H1 (cell line): ENCODE measurements at regions not wholly inside any gene's neighbourhood (a gene's known extent, or its start where the extent isn't known, plus 50 kb on each side); places are given as distances from the start of the nearest gene placed in this dataset.

Experiments
- CTCF ChIA-PET: fragments of 300-600 bp; sonication (Branson Sonifier 250); formaldehyde crosslinking; loops from one replicate; lab custom pipeline; 2021; ENCODE audit not compliant: partially characterized antibody; lab: Charles Lee
- POLR2A ChIA-PET: fragments of 300-600 bp; sonication (Branson Sonifier 250); formaldehyde crosslinking; loops from one replicate; lab custom pipeline; 2021; ENCODE audit warnings: inconsistent platforms; ENCODE audit not compliant: partially characterized antibody; lab: Charles Lee
- DNase-seq, 2 experiments: peaks; one replicate each; pipeline versions ENCODE4 v3.0.0 to v3.0.0-alpha.2; 2010 to 2022; ENCODE audit warnings: low spot score in 2 of 2, low read depth in 1 of 2, mixed read lengths in 1 of 2
- FAIRE-seq: peaks from 2 replicates; lab custom pipeline; 2011; peaks lifted over from hg19 to GRCh38; lab: Jason Lieb, UNC
- H2AFZ ChIP-seq: 2 replicates; pipeline ENCODE4 v1.8.1; 2012; ENCODE audit warnings: low read length, inconsistent platforms
- H2AK5ac ChIP-seq: 2 replicates; pipeline ENCODE4 v1.6.1; 2013; ENCODE audit warnings: low read depth, low read length
- H2BK120ac ChIP-seq: replicated peaks from 2 replicates; pipeline ENCODE3; 2013; ENCODE audit warnings: low read depth, low read length, inconsistent platforms
- H2BK12ac ChIP-seq: 2 replicates; pipeline ENCODE4 v1.6.1; 2013; ENCODE audit warnings: low read depth, low read length
- H2BK15ac ChIP-seq: 2 replicates; pipeline ENCODE4 v1.6.1; 2013; ENCODE audit warnings: low read length
- H2BK20ac ChIP-seq: 2 replicates; pipeline ENCODE4 v1.6.1; 2013; ENCODE audit warnings: low read length
- H2BK5ac ChIP-seq: 2 replicates; pipeline ENCODE4 v1.6.1; 2013; ENCODE audit warnings: low read depth, low read length
- H3K14ac ChIP-seq: 2 replicates; pipeline ENCODE4 v1.6.1; 2013; ENCODE audit warnings: inconsistent platforms; ENCODE audit not compliant: insufficient read length
- H3K18ac ChIP-seq: 2 replicates; pipeline ENCODE4 v1.6.1; 2013; ENCODE audit warnings: low read length; ENCODE audit errors: extremely low read depth
- H3K23ac ChIP-seq: 2 replicates; pipeline ENCODE4 v1.6.1; 2013; ENCODE audit warnings: inconsistent platforms; ENCODE audit not compliant: insufficient read length
- H3K23me2 ChIP-seq: 2 replicates; pipeline ENCODE4 v1.6.1; 2013; ENCODE audit warnings: low read depth, low read length
- H3K27ac ChIP-seq: 2 replicates; pipeline ENCODE4 v1.6.1; 2011; ENCODE audit warnings: low read depth, low read length, inconsistent platforms
- H3K27me3 ChIP-seq, 4 experiments: replicated peaks in 1 of 4; 1 replicate in 1 of 4; 2 replicates in 3 of 4; pipeline versions ENCODE4 v1.6.1 to v1.8.1; 2011 to 2013; ENCODE audit warnings: low read length in 3 of 4, mild to moderate bottlenecking in 3 of 4, inconsistent platforms in 2 of 4, mixed read lengths in 2 of 4, moderate library complexity in 1 of 4; ENCODE audit not compliant: control insufficient read depth in 3 of 4, insufficient read depth in 3 of 4; ENCODE audit errors: extremely low read depth in 1 of 4
- H3K36me3 ChIP-seq, 4 experiments: 2 replicates each; pipeline versions ENCODE4 v1.6.1 to v1.8.1; 2011 to 2013; ENCODE audit warnings: mild to moderate bottlenecking in 4 of 4, low read length in 3 of 4, moderate library complexity in 2 of 4, control low read depth in 1 of 4, inconsistent platforms in 1 of 4; ENCODE audit not compliant: insufficient read depth in 4 of 4, control insufficient read depth in 2 of 4
- H3K4ac ChIP-seq: replicated peaks from 2 replicates; pipeline ENCODE3; 2013; ENCODE audit warnings: low read length, low read depth, mixed read lengths, inconsistent platforms; ENCODE audit not compliant: insufficient read length
- H3K4me1 ChIP-seq, 4 experiments: replicated peaks in 1 of 4; 1 replicate in 1 of 4; 2 replicates in 3 of 4; pipeline versions ENCODE4 v1.6.1 to v1.8.1; 2011 to 2013; ENCODE audit warnings: low read length in 3 of 4, inconsistent platforms in 2 of 4, mixed read lengths in 1 of 4; ENCODE audit not compliant: insufficient read depth in 4 of 4, control insufficient read depth in 3 of 4
- H3K4me2 ChIP-seq, 2 experiments: 2 replicates each; pipeline versions ENCODE4 v1.6.1 to v1.8.1; 2011 to 2013; ENCODE audit warnings: low read depth in 2 of 2, low read length in 2 of 2, control low read depth in 1 of 2, inconsistent platforms in 1 of 2, mild to moderate bottlenecking in 1 of 2; ENCODE audit not compliant: insufficient read depth in 1 of 2
- H3K4me3 ChIP-seq, 4 experiments: fragments of 200-600, 300-600 bp in 1 of 4; sonication (generic), shearing (Covaris generic), sonication (Bioruptor Twin) in 1 of 4; 2 replicates each; pipeline versions ENCODE4 v1.5.1 to v1.8.1; 2011 to 2016; ENCODE audit warnings: low read length in 4 of 4, low read depth in 3 of 4, control low read depth in 2 of 4, inconsistent platforms in 2 of 4, mild to moderate bottlenecking in 2 of 4, mixed read lengths in 1 of 4, moderate library complexity in 1 of 4; ENCODE audit not compliant: insufficient read depth in 2 of 4; ENCODE audit errors: extremely low read depth in 1 of 4
- H3K56ac ChIP-seq: replicated peaks from 2 replicates; pipeline ENCODE3; 2013; ENCODE audit warnings: low read depth, mild to moderate bottlenecking, mixed read lengths, low read length, inconsistent platforms; ENCODE audit not compliant: insufficient read length
- H3K79me1 ChIP-seq: 2 replicates; pipeline ENCODE4 v1.6.1; 2013; ENCODE audit warnings: low read depth, low read length, control low read depth
- H3K79me2 ChIP-seq, 2 experiments: 2 replicates each; pipeline versions ENCODE4 v1.6.1 to v1.8.1; 2012 to 2013; ENCODE audit warnings: low read length in 2 of 2, mild to moderate bottlenecking in 2 of 2, inconsistent platforms in 1 of 2; ENCODE audit not compliant: insufficient read depth in 2 of 2, control insufficient read depth in 1 of 2
- H3K9ac ChIP-seq, 4 experiments: replicated peaks in 1 of 4; 1 replicate in 1 of 4; 2 replicates in 3 of 4; pipeline versions ENCODE4 v1.6.1 to v1.8.1; 2011 to 2013; ENCODE audit warnings: low read depth in 3 of 4, low read length in 3 of 4, control low read depth in 2 of 4, mild to moderate bottlenecking in 2 of 4, moderate library complexity in 2 of 4, inconsistent platforms in 1 of 4; ENCODE audit errors: extremely low read depth in 1 of 4
- H3K9me3 ChIP-seq, 2 experiments: 2 replicates each; pipeline versions ENCODE4 v1.6.1 to v1.8.1; 2012 to 2013; ENCODE audit warnings: mild to moderate bottlenecking in 2 of 2, moderate library complexity in 2 of 2, control low read depth in 1 of 2, inconsistent platforms in 1 of 2, low read depth in 1 of 2, low read length in 1 of 2, mixed read lengths in 1 of 2; ENCODE audit not compliant: insufficient read depth in 2 of 2
- H4K20me1 ChIP-seq, 2 experiments: replicated peaks in 1 of 2; 2 replicates each; pipeline versions ENCODE3 to v1.8.1; 2011 to 2013; ENCODE audit warnings: inconsistent platforms in 2 of 2, low read length in 2 of 2, mild to moderate bottlenecking in 1 of 2; ENCODE audit not compliant: insufficient read depth in 2 of 2, control insufficient read depth in 1 of 2
- H4K5ac ChIP-seq: 2 replicates; pipeline ENCODE4 v1.6.1; 2013; ENCODE audit warnings: low read length, low read depth, mixed read lengths, inconsistent platforms; ENCODE audit not compliant: insufficient read length
- H4K8ac ChIP-seq: 2 replicates; pipeline ENCODE4 v1.8.0; 2013; ENCODE audit warnings: mild to moderate bottlenecking, moderate library complexity, low read length, inconsistent platforms; ENCODE audit not compliant: insufficient read depth; ENCODE audit errors: extremely low read depth
- H4K91ac ChIP-seq: replicated peaks from 2 replicates; pipeline ENCODE3; 2013; ENCODE audit warnings: low read length, mixed read lengths, inconsistent platforms; ENCODE audit not compliant: insufficient read length
- CBX5 ChIP-seq: fragments of 300-800, 300-1000 bp; sonication (generic); IDR thresholded peaks from 2 replicates; pipeline ENCODE4 v1.7.1; 2016; ENCODE audit warnings: antibody characterized with exemption, low read length, low read depth
- CTBP2 ChIP-seq: IDR thresholded peaks from 2 replicates; pipeline ENCODE4 v1.7.0; 2011; ENCODE audit warnings: borderline replicate concordance, mild to moderate bottlenecking, moderate library complexity, mixed read lengths, low read length; ENCODE audit not compliant: insufficient read depth, insufficient read length
- E2F6 ChIP-seq: IDR thresholded peaks from 2 replicates; pipeline ENCODE4 v1.6.1; 2012; ENCODE audit warnings: inconsistent platforms
- GABPA ChIP-seq: IDR thresholded peaks from 2 replicates; pipeline ENCODE4 v1.6.1; 2011; ENCODE audit warnings: mild to moderate bottlenecking, low read length, moderate library complexity, borderline replicate concordance; ENCODE audit not compliant: insufficient read depth
- NANOG ChIP-seq: IDR thresholded peaks from 2 replicates; pipeline ENCODE4 v1.6.1; 2011; ENCODE audit warnings: low read length, low read depth, mild to moderate bottlenecking, inconsistent platforms; ENCODE audit not compliant: insufficient read depth, poor library complexity, severe bottlenecking
- NRF1 ChIP-seq: IDR thresholded peaks from 2 replicates; pipeline ENCODE4 v1.6.1; 2011; ENCODE audit warnings: mild to moderate bottlenecking, low read depth, low read length, improper control_type of control experiment
- POLR2A ChIP-seq, 2 experiments: IDR thresholded peaks; 1 replicate in 1 of 2; 2 replicates in 1 of 2; pipeline ENCODE4 v1.6.1; 2011; ENCODE audit warnings: low read depth in 2 of 2, low read length in 2 of 2, mild to moderate bottlenecking in 2 of 2; ENCODE audit errors: control extremely low read depth in 1 of 2
- SP1 ChIP-seq: IDR thresholded peaks from 2 replicates; pipeline ENCODE4 v1.6.1; 2011; ENCODE audit warnings: low read depth, low read length
- SRF ChIP-seq: IDR thresholded peaks from 2 replicates; pipeline ENCODE4 v1.6.1; 2011; ENCODE audit warnings: mild to moderate bottlenecking, low read depth, low read length, moderate library complexity
- SUZ12 ChIP-seq: fragments of 200-600 bp; sonication (generic); IDR thresholded peaks from 2 replicates; pipeline ENCODE4 v1.6.1; 2012; ENCODE audit warnings: mild to moderate bottlenecking, inconsistent platforms, low read length, moderate library complexity, mixed read lengths
- TBP ChIP-seq: IDR thresholded peaks from 2 replicates; pipeline ENCODE4 v1.6.1; 2011; ENCODE audit warnings: low read depth, low read length, improper control_type of control experiment
- whole genome bisulfite sequencing, 2 experiments: shearing (Covaris generic) in 1 of 2; methylation state at CpG; one replicate each; pipeline versions ENCODE4 v1.1.6 to v1.1.7; 2013 to 2015; ENCODE audit warnings: low lambda C conversion rate in 2 of 2, mixed read lengths in 2 of 2, inconsistent platforms in 1 of 2, low coverage in 1 of 2, missing lambda C conversion rate in 1 of 2; ENCODE audit not compliant: insufficient replicate concordance in 2 of 2, insufficient coverage in 1 of 2, insufficient read length in 1 of 2; ENCODE audit errors: extremely low coverage in 1 of 2, missing lambda C conversion rate in 1 of 2; 5-methylcytosine and 5-hydroxymethylcytosine counted together
- TF ChIP-seq, protein P1 (sequence below): IDR thresholded peaks from 2 replicates; pipeline ENCODE4 v1.6.1; 2011; ENCODE audit warnings: low read length, improper control_type of control experiment

DNA sequence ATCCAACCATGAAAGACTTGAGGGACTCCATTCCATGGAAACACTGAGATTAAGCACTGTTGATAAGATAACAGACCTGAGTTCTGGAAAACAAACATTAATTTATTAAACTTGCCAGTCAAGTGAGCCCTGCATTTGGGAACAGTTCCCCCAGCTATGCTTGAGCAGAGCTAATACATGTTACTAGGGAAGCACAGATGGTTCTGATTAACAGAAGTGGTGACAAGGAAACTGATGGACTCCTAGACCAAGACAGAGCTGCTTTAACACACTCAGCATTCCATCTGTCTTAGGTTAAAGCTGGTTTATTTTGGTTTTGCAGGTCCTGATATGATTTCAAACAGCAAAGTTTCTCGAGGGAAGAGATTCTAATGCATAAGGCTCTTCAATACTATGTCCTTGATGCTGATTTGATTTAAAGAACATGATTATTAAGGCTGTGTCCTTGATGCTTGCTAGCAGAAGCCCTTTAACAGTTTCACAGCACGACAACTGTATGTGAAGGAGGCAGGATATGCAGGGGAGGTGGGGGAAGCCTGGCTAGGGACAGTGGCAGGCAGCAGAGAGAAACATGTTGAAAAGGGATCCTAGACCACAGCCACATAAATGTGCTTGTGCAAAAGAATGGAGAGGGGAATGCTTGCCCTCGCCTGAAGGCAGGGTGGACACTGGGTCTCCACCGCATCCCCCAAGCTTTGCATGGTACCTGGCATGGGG lies 66.2 kb downstream of the ACTBL2 start:
- H3K4me1 ChIP-seq: no peaks in the 10 kb centered on the region
- H2AFZ ChIP-seq: peak overlapping the region; percentile 65; the same call in 1 of the 2 replicates
- no peak overlapping the region for H3K9ac ChIP-seq
- H4K20me1 ChIP-seq: no peaks in the 10 kb centered on the region
- no peak overlapping the region for H2BK5ac ChIP-seq
- no peak overlapping the region for H2BK15ac ChIP-seq
- no peak overlapping the region for H2AK5ac ChIP-seq
- H3K56ac ChIP-seq: no peak overlapping the region
- H4K5ac ChIP-seq: no peak overlapping the region
- no peak overlapping the region for H4K8ac ChIP-seq
- H3K23ac ChIP-seq: no peak overlapping the region
- no peaks in the 10 kb centered on the region for H3K23me2 ChIP-seq
- H2BK20ac ChIP-seq: no peak overlapping the region
- no peak overlapping the region for H4K91ac ChIP-seq
- H3K27me3 ChIP-seq: no peaks in the 10 kb centered on the region
- no peak for FAIRE-seq
- 87% methylated on average over 4 of the region's 4 CpGs; no CpG with 5 or more reads in 1 of the 2 experiments for WGBS, 2 experiments
- no peaks in the 10 kb centered on the region for H3K79me2 ChIP-seq
- no peaks in the 10 kb centered on the region for H3K36me3 ChIP-seq
- no peak overlapping the region for H3K27ac ChIP-seq
- no peak for DNase-seq
- no peak overlapping the region for H2BK120ac ChIP-seq
- CTCF ChIA-PET: no interaction called here
- H3K14ac ChIP-seq: no peak overlapping the region
- no peak overlapping the region for H3K4me3 ChIP-seq
- H2BK12ac ChIP-seq: no peak overlapping the region
- H3K18ac ChIP-seq: no peak overlapping the region
- H3K4ac ChIP-seq: no peak overlapping the region
- no peaks in the 10 kb centered on the region for H3K9me3 ChIP-seq
- H3K79me1 ChIP-seq: no peaks in the 10 kb centered on the region
- POLR2A ChIA-PET: no interaction called here
- no peak overlapping the region for H3K4me2 ChIP-seq
- TF ChIP-seq POLR2A (IDR thresholded peaks at IDR 0.05; ENCODE audit: control extremely low read depth in 1 of 2, low read depth in 2 of 2, low read length in 2 of 2) (no peak), TBP (no peak), CTBP2 (no peak), E2F6 (no peak), NRF1 (no peak), SRF (no peak), SP1 (no peak), GABPA (no peak), CBX5 (no peak), NANOG (no peak), SUZ12 (no peak)
- TF ChIP-seq, protein P1, sequence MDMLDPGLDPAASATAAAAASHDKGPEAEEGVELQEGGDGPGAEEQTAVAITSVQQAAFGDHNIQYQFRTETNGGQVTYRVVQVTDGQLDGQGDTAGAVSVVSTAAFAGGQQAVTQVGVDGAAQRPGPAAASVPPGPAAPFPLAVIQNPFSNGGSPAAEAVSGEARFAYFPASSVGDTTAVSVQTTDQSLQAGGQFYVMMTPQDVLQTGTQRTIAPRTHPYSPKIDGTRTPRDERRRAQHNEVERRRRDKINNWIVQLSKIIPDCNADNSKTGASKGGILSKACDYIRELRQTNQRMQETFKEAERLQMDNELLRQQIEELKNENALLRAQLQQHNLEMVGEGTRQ: no peak
